ENCODE measurements at regions not wholly inside any gene's neighbourhood (a gene's known extent, or its start where the extent isn't known, plus 50 kb on each side); places are given as distances from the start of the nearest gene placed in this dataset.

- DNase-seq (ENCODE audit: low read depth in 4 of 4, low spot score in 2 of 4) = no peak
Measured at GRCh38 chr5:61596265-61596664, 264.2 kb downstream of the ZSWIM6 start.

DNA sequence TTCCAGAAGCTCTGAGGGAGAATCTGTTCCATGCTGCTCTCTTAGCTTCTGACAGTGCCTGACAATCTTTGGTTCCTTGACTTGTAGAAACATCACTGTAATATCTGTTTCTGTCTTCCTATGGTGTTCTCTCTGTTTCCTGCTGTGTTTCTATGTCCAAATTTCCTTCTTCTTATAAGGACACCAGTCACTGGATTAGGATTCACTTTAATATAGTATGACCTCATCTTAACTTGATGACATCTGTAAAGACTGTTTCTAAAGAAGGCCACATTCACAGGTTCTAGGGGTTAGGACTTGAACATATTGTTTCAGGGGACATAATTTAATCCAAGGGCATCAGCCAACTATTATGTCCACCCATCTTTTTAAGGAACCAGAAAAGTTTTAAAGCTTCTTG, 265.6 kb downstream of the ZSWIM6 start:
- DNase-seq (ENCODE audit: low read depth in 4 of 4, low spot score in 2 of 4) = no peak

DNA sequence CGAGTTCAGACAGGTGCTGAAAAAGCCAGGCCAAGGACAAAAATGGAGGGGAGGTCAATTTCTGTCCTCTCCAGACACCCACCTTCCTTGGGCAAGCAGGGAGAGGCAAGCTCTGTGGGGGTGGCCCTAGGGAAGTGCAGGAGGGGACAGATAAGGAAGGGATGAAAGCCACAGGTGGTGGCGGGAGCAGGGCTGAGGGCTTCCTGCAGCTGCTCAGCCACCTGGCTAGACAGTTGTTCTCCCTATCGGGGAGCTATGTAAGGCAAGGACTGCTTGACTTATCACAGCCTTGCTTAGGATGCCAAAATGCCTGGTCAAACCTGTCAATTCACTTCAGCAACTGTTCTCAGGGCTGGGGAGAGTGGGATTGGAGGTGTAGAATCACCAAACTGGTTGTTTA, 266.1 kb downstream of the ZSWIM6 start:
- no peak for DNase-seq (ENCODE audit: low read depth in 4 of 4, low spot score in 2 of 4)

GRCh38 chr5:61599370-61600122, 267.5 kb downstream of the ZSWIM6 start:
- no peak for DNase-seq (ENCODE audit: low read depth in 4 of 4, low spot score in 2 of 4)

DNA sequence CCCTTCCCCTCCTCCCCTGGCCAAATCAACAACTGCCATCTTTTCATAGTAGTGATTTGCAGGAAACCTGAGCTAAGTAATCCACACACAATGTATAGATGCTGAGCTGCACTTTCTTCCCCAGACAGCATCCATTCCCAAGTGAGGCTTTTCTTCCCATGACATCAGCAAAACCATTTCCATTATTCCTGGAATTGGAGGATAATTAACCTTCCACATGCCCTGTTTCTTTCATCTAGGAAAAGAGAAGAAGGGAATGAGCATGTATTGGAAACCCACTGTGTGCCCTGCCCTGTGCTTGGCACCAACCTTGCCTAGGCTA, 268.0 kb downstream of the ZSWIM6 start:
- DNase-seq (ENCODE audit: low read depth in 4 of 4, low spot score in 2 of 4) = no peak

DNA sequence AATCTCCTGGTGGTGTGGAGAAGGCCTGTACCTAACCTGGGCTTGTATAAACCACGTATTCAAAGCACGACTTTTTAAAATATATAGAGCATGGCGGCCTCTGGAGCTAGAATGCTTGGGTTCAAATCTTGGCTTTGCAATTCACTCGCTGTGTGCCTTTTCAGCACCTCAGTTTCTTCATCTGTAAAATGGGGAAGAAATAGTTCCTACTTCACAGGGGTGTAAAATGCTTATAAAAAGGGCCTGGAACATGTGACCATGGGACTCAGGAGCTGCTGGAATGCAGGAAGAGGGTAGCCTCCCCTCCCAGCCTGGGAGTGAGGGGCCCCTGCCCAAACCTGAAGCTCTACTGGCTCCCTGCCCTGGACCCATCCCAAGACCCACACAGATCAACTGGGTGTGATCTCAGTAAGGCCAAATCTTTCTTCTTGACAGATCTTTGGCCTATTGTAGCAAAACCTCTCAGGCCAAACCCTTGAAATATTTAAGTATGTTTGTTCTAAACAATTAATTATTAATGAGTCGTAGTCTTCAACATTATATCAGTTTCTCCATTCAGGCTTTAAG, 269.0 kb downstream of the ZSWIM6 start:
- no peak for DNase-seq (ENCODE audit: low read depth in 4 of 4, low spot score in 2 of 4)

- DNase-seq (ENCODE audit: low read depth in 4 of 4, low spot score in 2 of 4) = no peak
Measured at GRCh38 chr5:61603211-61603908, 271.3 kb downstream of the ZSWIM6 start.

- no peak for DNase-seq (ENCODE audit: low read depth in 4 of 4, low spot score in 2 of 4)
Measured at GRCh38 chr5:61604076-61605025, 272.3 kb downstream of the ZSWIM6 start.

GRCh38 chr5:61609840-61610677, 278.0 kb downstream of the ZSWIM6 start:
- DNase-seq (ENCODE audit: low read depth in 4 of 4, low spot score in 2 of 4) = no peak

DNA sequence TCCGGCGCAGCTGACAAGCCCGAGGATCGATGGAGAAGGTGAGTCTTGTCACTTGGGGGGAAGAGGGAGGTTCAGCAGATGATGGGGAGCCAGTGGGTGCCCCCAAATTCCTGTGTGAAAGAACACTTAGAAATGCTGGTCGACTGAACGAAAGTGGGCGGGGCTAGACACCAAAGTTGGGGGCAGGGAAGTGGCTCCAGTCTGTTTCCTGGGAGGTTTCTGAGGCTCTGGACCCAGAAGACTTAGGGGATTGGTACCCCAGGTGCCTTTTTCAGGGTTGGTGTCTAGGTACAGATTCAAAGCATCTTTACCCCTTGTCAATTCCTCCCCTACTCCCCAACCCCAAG, 278.6 kb downstream of the ZSWIM6 start:
- no peak for DNase-seq (ENCODE audit: low read depth in 4 of 4, low spot score in 2 of 4)

DNA sequence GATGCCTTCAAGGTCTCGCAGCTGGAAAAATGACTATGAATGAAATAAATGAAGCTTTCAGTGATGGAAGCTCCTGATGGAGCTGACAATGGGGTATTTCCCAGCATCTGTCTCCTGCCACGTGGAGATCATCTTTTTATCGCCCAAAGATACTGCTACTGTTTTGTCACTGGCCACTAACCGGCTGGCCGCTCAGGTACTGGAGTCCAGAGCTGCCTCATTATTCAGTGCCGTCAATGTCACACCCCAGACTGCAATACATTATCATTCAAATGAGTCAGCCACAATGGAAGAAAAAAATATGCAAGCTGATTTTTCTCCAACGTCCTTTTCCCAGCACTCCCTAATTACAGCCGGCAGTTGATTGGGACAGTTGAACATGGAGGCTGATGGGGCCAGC, 280.4 kb downstream of the ZSWIM6 start:
- DNase-seq (ENCODE audit: low read depth in 4 of 4, low spot score in 2 of 4) = no peak

GRCh38 chr5:61613679-61614078, 281.6 kb downstream of the ZSWIM6 start:
- no peak for DNase-seq (ENCODE audit: low read depth in 4 of 4, low spot score in 2 of 4)

- no peak for DNase-seq (ENCODE audit: low read depth in 4 of 4, low spot score in 2 of 4)
Measured at GRCh38 chr5:61614606-61615005, 282.5 kb downstream of the ZSWIM6 start.

DNA sequence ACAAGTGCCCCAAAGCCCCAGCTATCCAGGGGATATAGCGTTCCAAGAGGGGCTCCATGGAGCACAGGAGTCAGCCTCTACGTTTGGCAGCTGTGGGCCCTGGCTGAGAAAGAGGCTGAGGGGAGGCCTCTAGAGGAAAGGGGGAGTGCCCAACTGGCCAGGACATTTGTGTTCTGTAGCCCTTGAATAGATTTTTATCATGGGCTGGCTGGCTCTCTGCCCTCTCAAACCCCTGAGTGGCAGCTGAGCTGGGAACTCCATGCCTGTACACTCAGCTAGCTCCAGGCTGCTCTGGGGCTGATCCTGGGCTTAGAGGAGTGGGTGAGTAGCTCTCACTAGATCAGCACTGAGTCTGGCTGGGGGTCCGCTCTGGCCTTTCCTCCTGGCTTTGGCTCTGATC, 285.0 kb downstream of the ZSWIM6 start:
- DNase-seq (ENCODE audit: low read depth in 4 of 4, low spot score in 2 of 4) = no peak

GRCh38 chr5:61617995-61618525, 286.0 kb downstream of the ZSWIM6 start:
- DNase-seq (ENCODE audit: low read depth in 4 of 4, low spot score in 2 of 4) = no peak

GRCh38 chr5:61618577-61618976, 286.5 kb downstream of the ZSWIM6 start:
- DNase-seq (ENCODE audit: low read depth in 4 of 4, low spot score in 2 of 4) = no peak

GRCh38 chr5:61619289-61619688, 287.2 kb downstream of the ZSWIM6 start:
- no peak for DNase-seq (ENCODE audit: low read depth in 4 of 4, low spot score in 2 of 4)

GRCh38 chr5:61619777-61620518, 287.9 kb downstream of the ZSWIM6 start:
- no peak for DNase-seq (ENCODE audit: low read depth in 4 of 4, low spot score in 2 of 4)

DNA sequence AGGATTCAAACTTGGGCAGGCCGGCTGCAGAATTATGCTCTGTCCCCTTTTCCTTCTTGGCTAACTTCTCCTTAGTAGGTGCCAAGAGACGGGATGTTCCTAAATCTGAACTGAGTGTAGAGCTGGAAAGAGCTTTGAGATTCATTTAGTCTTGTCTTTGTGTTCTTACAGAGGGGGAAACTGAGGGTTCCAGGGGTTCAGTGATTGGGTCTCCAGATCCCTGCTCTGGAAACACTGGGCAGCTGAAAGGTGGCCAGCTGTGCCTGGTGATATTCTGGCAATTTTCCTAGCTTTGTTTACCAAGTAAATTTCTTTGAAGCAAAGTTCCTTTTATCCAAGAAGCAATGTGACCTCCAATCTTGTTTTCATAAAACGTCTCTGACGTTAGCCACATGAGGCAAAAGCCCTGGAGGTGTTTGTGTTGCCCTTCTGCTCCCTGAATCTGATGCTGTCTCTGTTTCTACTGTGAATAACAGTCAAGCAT, 288.7 kb downstream of the ZSWIM6 start:
- DNase-seq (ENCODE audit: low read depth in 4 of 4, low spot score in 2 of 4) = no peak
